ENCODE measurements at regions not wholly inside any gene's neighbourhood (a gene's known extent, or its start where the extent isn't known, plus 50 kb on each side); places are given as distances from the start of the nearest gene placed in this dataset.

DNA sequence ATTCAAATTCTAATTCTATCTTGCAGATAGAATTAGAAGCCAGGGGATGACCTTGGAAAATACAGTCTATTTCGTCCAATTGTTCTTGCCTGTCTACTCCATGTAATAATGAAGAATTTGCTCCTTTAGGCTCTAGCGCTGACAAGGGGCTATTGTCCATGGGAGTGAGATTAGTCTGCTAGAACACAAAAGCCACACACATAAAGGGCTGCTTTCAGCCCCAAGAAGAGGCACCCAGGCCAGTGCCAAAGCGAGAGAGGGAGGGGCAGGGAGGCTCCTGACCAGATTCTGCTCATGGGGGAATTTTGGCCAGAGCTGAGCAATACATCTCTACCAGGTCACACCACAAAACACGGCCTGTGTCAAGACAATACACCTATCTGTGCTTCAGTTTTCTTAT lies 1306.9 kb downstream of the UQCRFS1 start:
- TF ChIP-seq CTCF (IDR thresholded peaks at IDR 0.05 in 8 of 11, conservative IDR thresholded peaks at IDR 0.05 in 3 of 11) = no peak
- no peak for TF ChIP-seq POLR2A (IDR thresholded peaks at IDR 0.05)

All from spleen (tissue), 7 donors.